SKM-1 treated with dmso at 0.1 percent for 144 hours (cell line): ENCODE measurements at regions not wholly inside any gene's neighbourhood (a gene's known extent, or its start where the extent isn't known, plus 50 kb on each side); places are given as distances from the start of the nearest gene placed in this dataset.

Experiments
- DNase-seq: peaks from one replicate; lab custom pipeline; 2025; ENCODE audit not compliant: unreplicated experiment; lab: John Stamatoyannopoulos, UW

GRCh38 chr5:9707732-9708462, 77.7 kb upstream of the TAS2R1 start:
- DNase-seq: no peak

DNA sequence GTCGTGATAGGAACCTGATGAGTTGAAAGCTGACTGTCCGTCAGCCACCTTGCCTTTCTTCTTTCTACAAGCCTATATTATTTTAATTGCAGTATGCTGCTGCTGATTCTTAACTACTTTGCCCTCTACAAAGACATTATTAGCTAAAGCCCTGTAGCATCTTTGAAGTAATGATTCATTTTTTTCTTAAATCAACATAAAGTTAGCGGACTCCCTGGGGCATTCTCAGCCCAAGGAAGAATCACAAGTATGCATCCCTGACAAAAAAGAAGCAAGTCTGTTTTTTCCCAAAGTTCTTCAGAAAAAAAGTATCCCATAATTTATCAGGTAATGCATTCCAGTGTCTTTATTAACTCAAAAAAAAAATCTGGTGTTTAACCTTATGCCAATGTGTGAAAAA, 69.5 kb upstream of the TAS2R1 start:
- DNase-seq: no peak

DNA sequence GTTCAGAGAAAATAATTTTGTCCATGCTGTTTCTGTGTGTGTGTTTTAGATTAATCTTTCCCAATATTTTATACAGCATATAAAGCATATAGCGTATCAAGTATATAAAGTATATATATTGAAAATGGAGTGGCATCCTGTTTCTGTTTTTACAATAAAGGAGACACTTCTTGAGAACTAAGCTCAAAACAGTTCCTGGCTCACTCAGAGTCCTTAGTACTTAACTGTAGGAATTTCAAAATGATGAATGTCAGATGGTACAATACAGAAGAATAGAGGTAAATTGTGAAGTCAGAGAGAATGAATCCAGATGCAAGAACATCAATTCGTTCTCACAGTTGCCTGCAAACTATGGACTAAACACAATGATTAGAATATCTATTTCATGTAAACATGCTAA, 68.7 kb upstream of the TAS2R1 start:
- DNase-seq: no peak

DNA sequence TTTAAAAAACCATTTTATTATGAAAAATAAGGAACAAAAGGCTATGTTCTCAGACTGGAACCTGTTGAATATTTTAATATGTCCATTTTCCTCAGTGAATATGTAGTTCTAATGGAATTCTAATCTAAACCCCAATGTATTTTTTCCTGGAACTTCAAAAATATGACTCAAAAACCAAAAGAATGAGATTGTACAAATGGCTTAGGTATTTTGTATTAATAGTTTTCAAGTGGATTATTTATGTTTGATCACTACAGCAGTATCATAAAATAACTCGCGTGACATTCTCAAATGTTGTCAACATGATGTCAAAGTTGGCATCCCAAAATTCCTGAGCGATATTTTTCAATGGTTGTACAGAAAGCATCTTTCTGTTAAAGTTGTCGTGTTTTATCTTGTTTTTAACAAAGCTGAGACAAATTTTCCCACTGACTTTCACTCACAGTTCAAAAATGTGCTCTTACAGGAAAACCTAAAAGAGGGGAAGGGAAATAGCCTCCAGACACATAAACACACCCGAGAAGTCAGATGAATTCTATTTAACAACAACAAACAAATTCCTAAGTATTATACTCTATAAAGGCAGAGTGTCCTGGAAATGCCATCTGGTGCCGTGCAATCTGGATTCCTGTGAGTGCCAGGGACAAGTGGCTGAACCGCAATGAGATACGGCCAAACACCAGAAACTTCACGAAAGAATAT, 68.1 kb upstream of the TAS2R1 start:
- DNase-seq: no peak

DNA sequence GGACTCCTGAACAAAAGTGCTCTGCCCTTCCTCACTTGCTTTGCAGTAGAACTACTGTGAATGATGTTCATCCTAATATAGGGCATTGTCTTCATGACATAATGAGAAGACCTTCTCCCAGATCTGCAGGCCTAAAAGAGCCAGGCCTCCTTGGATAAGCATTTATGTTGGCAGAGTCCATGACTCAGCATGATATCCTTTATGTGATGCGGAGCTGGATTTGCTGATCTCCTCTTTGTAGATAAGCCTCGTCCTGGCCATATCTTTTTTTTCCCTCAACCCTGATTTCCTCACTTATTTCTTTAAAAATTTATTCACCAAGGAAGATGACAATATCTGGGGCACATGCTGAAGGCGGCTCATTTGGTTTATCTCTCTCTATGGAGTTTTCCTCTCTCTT, 62.4 kb upstream of the TAS2R1 start:
- no peak for DNase-seq

DNA sequence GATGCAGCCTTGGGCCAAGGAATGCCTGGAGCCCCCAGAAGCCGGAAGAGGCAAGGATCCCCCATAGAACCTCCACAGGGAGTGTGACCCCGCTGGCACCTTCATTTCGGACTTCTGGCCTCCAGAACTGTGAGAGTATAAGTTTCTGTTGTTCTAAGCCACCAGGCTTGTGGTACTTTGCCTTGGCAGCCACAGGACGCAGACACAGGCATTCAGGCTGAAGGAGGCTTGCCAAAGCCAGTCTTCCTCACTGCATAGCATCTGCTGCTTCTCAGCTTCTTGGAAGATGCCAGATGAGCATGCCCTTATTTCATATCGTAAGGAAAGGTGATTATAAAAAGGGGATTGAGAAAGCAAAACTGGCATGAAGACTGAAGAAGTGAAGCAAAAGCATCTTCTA, 61.1 kb upstream of the TAS2R1 start:
- no peak for DNase-seq

DNA sequence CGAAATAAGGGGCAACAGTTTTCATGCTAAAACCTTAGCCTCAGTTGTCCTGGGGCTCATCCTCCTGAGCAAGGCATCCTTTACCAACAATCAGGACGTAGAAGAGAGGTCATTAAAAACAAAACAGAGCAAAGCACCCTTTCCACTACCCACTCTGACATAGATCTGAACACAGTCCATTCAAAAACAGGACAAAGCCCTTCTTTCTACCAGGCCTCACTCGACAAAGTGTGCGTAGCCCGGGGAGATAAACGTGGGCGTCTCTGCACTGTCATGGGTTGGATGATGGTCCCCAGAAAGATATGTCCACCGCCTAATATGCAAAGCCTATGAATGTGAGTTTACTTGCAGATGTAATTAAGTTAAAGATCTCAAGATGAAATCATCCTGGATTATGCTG, 60.6 kb upstream of the TAS2R1 start:
- no peak for DNase-seq

GRCh38 chr5:9686216-9686615, 56.1 kb upstream of the TAS2R1 start:
- no peak for DNase-seq

- no peak for DNase-seq
Measured at GRCh38 chr5:9681706-9682105, 51.6 kb upstream of the TAS2R1 start.
